H1 (cell line): ENCODE measurements at regions not wholly inside any gene's neighbourhood (a gene's known extent, or its start where the extent isn't known, plus 50 kb on each side); places are given as distances from the start of the nearest gene placed in this dataset.

Experiments
- CEBPB ChIP-seq: IDR thresholded peaks from 2 replicates; pipeline ENCODE4 v1.6.1; 2012; ENCODE audit warnings: low read depth, low read length
- EZH2 ChIP-seq: fragments of 200-600 bp; sonication (generic); IDR thresholded peaks from 2 replicates; pipeline ENCODE4 v1.7.1; 2012; ENCODE audit warnings: low read depth, mild to moderate bottlenecking, moderate library complexity, low read length, inconsistent platforms; ENCODE audit not compliant: severe bottlenecking
- POLR2A ChIP-seq, 2 experiments: IDR thresholded peaks; 1 replicate in 1 of 2; 2 replicates in 1 of 2; pipeline ENCODE4 v1.6.1; 2011; ENCODE audit warnings: low read depth in 2 of 2, low read length in 2 of 2, mild to moderate bottlenecking in 2 of 2; ENCODE audit errors: control extremely low read depth in 1 of 2
- SP2 ChIP-seq: IDR thresholded peaks from 2 replicates; pipeline ENCODE4 v1.6.1; 2012; ENCODE audit warnings: mild to moderate bottlenecking, low read length, inconsistent platforms
- TF ChIP-seq, protein P1 (sequence below): IDR thresholded peaks from 2 replicates; pipeline ENCODE4 v1.6.1; 2011; ENCODE audit warnings: low read depth, mild to moderate bottlenecking, low read length; ENCODE audit not compliant: insufficient read depth
- TF ChIP-seq, protein P2 (sequence below), 3 experiments: IDR thresholded peaks; 1 replicate in 2 of 3; 2 replicates in 1 of 3; pipeline versions ENCODE4 v1.5.1 to v1.6.1; 2011; ENCODE audit warnings: low read length in 3 of 3, mild to moderate bottlenecking in 3 of 3, inconsistent platforms in 2 of 3, low read depth in 1 of 3, moderate library complexity in 1 of 3; ENCODE audit not compliant: insufficient read depth in 1 of 3; ENCODE audit errors: control extremely low read depth in 1 of 3

DNA sequence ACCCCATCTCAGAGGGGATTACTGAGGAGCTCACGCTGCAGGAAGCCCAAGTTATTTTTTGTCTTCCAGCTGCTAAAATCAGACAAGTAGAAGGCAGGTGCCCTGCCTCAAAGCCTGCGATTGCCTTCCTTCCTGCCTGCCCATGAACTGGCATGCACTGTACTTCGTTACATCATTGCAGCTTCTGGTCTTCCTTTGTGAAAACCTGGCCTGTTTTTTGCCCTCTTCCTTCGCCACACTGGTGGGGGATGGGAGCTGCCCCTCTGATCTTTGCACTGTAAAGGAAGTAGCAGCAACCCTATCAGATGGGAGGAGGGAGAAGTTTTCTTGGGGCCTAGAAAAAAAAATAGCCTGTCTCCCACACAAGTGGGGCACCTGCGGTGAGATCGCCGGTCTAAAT, 1098.7 kb downstream of the BCL11B start:
- TF ChIP-seq, protein P1, sequence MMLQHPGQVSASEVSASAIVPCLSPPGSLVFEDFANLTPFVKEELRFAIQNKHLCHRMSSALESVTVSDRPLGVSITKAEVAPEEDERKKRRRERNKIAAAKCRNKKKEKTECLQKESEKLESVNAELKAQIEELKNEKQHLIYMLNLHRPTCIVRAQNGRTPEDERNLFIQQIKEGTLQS: no peak
- TF ChIP-seq, protein P2, sequence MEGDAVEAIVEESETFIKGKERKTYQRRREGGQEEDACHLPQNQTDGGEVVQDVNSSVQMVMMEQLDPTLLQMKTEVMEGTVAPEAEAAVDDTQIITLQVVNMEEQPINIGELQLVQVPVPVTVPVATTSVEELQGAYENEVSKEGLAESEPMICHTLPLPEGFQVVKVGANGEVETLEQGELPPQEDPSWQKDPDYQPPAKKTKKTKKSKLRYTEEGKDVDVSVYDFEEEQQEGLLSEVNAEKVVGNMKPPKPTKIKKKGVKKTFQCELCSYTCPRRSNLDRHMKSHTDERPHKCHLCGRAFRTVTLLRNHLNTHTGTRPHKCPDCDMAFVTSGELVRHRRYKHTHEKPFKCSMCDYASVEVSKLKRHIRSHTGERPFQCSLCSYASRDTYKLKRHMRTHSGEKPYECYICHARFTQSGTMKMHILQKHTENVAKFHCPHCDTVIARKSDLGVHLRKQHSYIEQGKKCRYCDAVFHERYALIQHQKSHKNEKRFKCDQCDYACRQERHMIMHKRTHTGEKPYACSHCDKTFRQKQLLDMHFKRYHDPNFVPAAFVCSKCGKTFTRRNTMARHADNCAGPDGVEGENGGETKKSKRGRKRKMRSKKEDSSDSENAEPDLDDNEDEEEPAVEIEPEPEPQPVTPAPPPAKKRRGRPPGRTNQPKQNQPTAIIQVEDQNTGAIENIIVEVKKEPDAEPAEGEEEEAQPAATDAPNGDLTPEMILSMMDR (IDR thresholded peaks at IDR 0.05; ENCODE audit: control extremely low read depth in 1 of 3, insufficient read depth in 1 of 3, low read depth in 1 of 3, low read length in 3 of 3): no peak
- TF ChIP-seq EZH2: no peak
- TF ChIP-seq POLR2A (IDR thresholded peaks at IDR 0.05; ENCODE audit: control extremely low read depth in 1 of 2, low read depth in 2 of 2, low read length in 2 of 2): no peak
- no peak for TF ChIP-seq CEBPB
- no peak for TF ChIP-seq SP2
